ENCODE measurements at regions not wholly inside any gene's neighbourhood (a gene's known extent, or its start where the extent isn't known, plus 50 kb on each side); places are given as distances from the start of the nearest gene placed in this dataset.

GRCh38 chr19:28487999-28488398 lies 725.0 kb downstream of the UQCRFS1 start (continued):
- TF ChIP-seq NR2C2 (IDR thresholded peaks at IDR 0.05; ENCODE audit: borderline replicate concordance, control insufficient read depth, insufficient read length, low read depth) (no peak), IRF4 (IDR thresholded peaks at IDR 0.05; ENCODE audit: low read depth, low read length) (no peak), TARDBP (IDR thresholded peaks at IDR 0.05; ENCODE audit: borderline replicate concordance) (no peak)

- RAD21 ChIA-PET (ENCODE audit: unreplicated experiment) = interaction anchor here (0.6 to 17.3 kb wide), 3 partner anchors 17 to 56 kb away, joined by 4 to 131 read pairs (median 7); no protein-coding TSS in a partner anchor
- no peak overlapping the region for H3K4me3 ChIP-seq
- H3K9ac ChIP-seq (ENCODE audit: control insufficient read depth, insufficient read depth, low read length) = no peak overlapping the region
- BruUV-seq (replicated peaks) = no TSS peak
- SMC1A ChIA-PET (ENCODE audit: uncharacterized antibody, unreplicated experiment) = interaction anchor here (0.9 to 8.1 kb wide), 5 partner anchors 9 to 99 kb away, joined by 3 to 76 read pairs (median 5); no protein-coding TSS in a partner anchor
- no peak for FAIRE-seq
- in situ Hi-C loops (cut with MboI) (no loop called here), intact Hi-C loops (cut with micrococcal nuclease; ENCODE audit: unreplicated experiment) (no loop called here)
- TF ChIP-seq NFXL1 (IDR thresholded peaks at IDR 0.05; ENCODE audit: borderline replicate concordance) (no peak), FOXK2 (IDR thresholded peaks at IDR 0.05) (no peak), SP1 (IDR thresholded peaks at IDR 0.05; ENCODE audit: low read depth, low read length) (no peak)
- H3K27me3 ChIP-seq (replicated peaks in 1 of 2; ENCODE audit: control insufficient read depth in 2 of 2, insufficient read depth in 2 of 2, low read length in 1 of 2) = no peaks in the 10 kb centered on the region
- H3K4me1 ChIP-seq (ENCODE audit: control insufficient read depth, insufficient read depth, low read length) = no peaks in the 10 kb centered on the region
- H2AFZ ChIP-seq (ENCODE audit: control insufficient read depth, low read depth, low read length) = no peak overlapping the region
- ATAC-seq = no peak
- no peaks in the 10 kb centered on the region for H3K79me2 ChIP-seq (ENCODE audit: control insufficient read depth, insufficient read depth, low read length)
- no peak overlapping the region for H3K27ac ChIP-seq (ENCODE audit: control insufficient read depth, insufficient read depth)
- DNase-seq (ENCODE audit: low read depth, low spot score) = no peak
- no peaks in the 10 kb centered on the region; the same call in 2 of the 3 replicates for H3K9me3 ChIP-seq (replicated peaks; ENCODE audit: control insufficient read depth, insufficient read depth, low read length)
- no peaks in the 10 kb centered on the region for H4K20me1 ChIP-seq (ENCODE audit: control insufficient read depth, insufficient read depth)
- CTCF ChIA-PET = interaction anchor here (3.1 kb wide), 2 partner anchors 14 to 19 kb away, joined by 7 to 11 read pairs; no protein-coding TSS in a partner anchor
- no peak overlapping the region for H3K4me2 ChIP-seq (ENCODE audit: control insufficient read depth, insufficient read depth)
- POLR2A ChIA-PET = interaction anchor here (0.6 to 1.2 kb wide), 4 partner anchors 8 to 18 kb away, joined by 3 to 7 read pairs (median 4); no protein-coding TSS in a partner anchor
- no peaks in the 10 kb centered on the region for H3K36me3 ChIP-seq (ENCODE audit: control insufficient read depth in 2 of 2, insufficient read depth in 2 of 2, low read length in 1 of 2)
Measured at GRCh38 chr19:28486926-28487325, 726.0 kb downstream of the UQCRFS1 start.

GRCh38 chr19:28486473-28486872 lies 726.5 kb downstream of the UQCRFS1 start:
- H3K79me2 ChIP-seq (ENCODE audit: control insufficient read depth, insufficient read depth, low read length) = no peaks in the 10 kb centered on the region
- SMC1A ChIA-PET (ENCODE audit: uncharacterized antibody, unreplicated experiment) = interaction anchor here (0.9 to 8.1 kb wide), 4 partner anchors 8 to 100 kb away, joined by 3 to 76 read pairs (median 4); no protein-coding TSS in a partner anchor
- H3K4me3 ChIP-seq = no peak overlapping the region
- in situ Hi-C loops (cut with MboI) = no loop called here
- CTCF ChIA-PET = interaction anchor here (3.1 kb wide), 2 partner anchors 13 to 18 kb away, joined by 7 to 11 read pairs; no protein-coding TSS in a partner anchor
- intact Hi-C loops (cut with micrococcal nuclease; ENCODE audit: unreplicated experiment) = no loop called here
- H3K4me2 ChIP-seq (ENCODE audit: control insufficient read depth, insufficient read depth) = no peak overlapping the region
- no peak overlapping the region for H3K27ac ChIP-seq (ENCODE audit: control insufficient read depth, insufficient read depth)
- no peak for ATAC-seq
- no peaks in the 10 kb centered on the region for H3K36me3 ChIP-seq (ENCODE audit: control insufficient read depth in 2 of 2, insufficient read depth in 2 of 2, low read length in 1 of 2)
- TF ChIP-seq TCF3 (IDR thresholded peaks at IDR 0.05; ENCODE audit: borderline replicate concordance, insufficient read depth, low read depth, low read length) = no peak
- TF ChIP-seq TAF1 (IDR thresholded peaks at IDR 0.05; ENCODE audit: borderline replicate concordance, low read depth, low read length) = no peak
- TF ChIP-seq JUND (IDR thresholded peaks at IDR 0.05; ENCODE audit: low read depth, low read length) = no peak
- no peak for TF ChIP-seq NFIC (IDR thresholded peaks at IDR 0.05; ENCODE audit: low read depth, low read length)
- TF ChIP-seq RELA (IDR thresholded peaks at IDR 0.05; ENCODE audit: borderline replicate concordance, partially characterized antibody) = no peak
- no peak for TF ChIP-seq RCOR1 (conservative IDR thresholded peaks at IDR 0.05; ENCODE audit: low read depth, low read length)
- BruUV-seq (replicated peaks) = no TSS peak
- no peak overlapping the region for H2AFZ ChIP-seq (ENCODE audit: control insufficient read depth, low read depth, low read length)
- H4K20me1 ChIP-seq (ENCODE audit: control insufficient read depth, insufficient read depth) = no peaks in the 10 kb centered on the region
- no peak for FAIRE-seq
- H3K9me3 ChIP-seq (replicated peaks; ENCODE audit: control insufficient read depth, insufficient read depth, low read length) = no peaks in the 10 kb centered on the region; the same call in 2 of the 3 replicates
- H3K4me1 ChIP-seq (ENCODE audit: control insufficient read depth, insufficient read depth, low read length) = no peaks in the 10 kb centered on the region
- H3K27me3 ChIP-seq (replicated peaks in 1 of 2; ENCODE audit: control insufficient read depth in 2 of 2, insufficient read depth in 2 of 2, low read length in 1 of 2) = no peaks in the 10 kb centered on the region
- no peak for DNase-seq (ENCODE audit: low read depth, low spot score)
- RAD21 ChIA-PET (ENCODE audit: unreplicated experiment) = interaction anchor here (0.7 to 17.3 kb wide), 3 partner anchors 17 to 56 kb away, joined by 4 to 131 read pairs (median 7); no protein-coding TSS in a partner anchor
- POLR2A ChIA-PET = interaction anchor here (0.6 to 1.2 kb wide), 2 partner anchors 9 to 13 kb away, joined by 3 to 7 read pairs; no protein-coding TSS in a partner anchor
- 5% methylated on average over 3 of the region's 3 CpGs for WGBS (ENCODE audit: insufficient coverage, insufficient replicate concordance, low lambda C conversion rate, missing lambda C conversion rate)
- H3K9ac ChIP-seq (ENCODE audit: control insufficient read depth, insufficient read depth, low read length) = no peak overlapping the region
